Mesenchymal stem cell (in vitro differentiated cells and primary cell): ENCODE measurements at regions not wholly inside any gene's neighbourhood (a gene's known extent, or its start where the extent isn't known, plus 50 kb on each side); places are given as distances from the start of the nearest gene placed in this dataset.
"Not testable (repeated sequence)": the region's sequence is repeated elsewhere in the genome, so short reads cannot be mapped to it uniquely, and the experiment has no call there.

Experiments used
- DNase-seq: peaks from one replicate; pipeline ENCODE4 v3.0.0-alpha.2; 2013
- H2AFZ ChIP-seq: one replicate; pipeline ENCODE4 v1.6.1; 2013; ENCODE audit warnings: low read depth, mild to moderate bottlenecking, control low read depth, inconsistent platforms, low read length, moderate library complexity
- H2AK5ac ChIP-seq: 2 replicates; pipeline ENCODE4 v1.6.1; 2013; ENCODE audit warnings: low read length, moderate library complexity, mild to moderate bottlenecking, inconsistent platforms; ENCODE audit not compliant: severe bottlenecking
- H2BK120ac ChIP-seq: one replicate; pipeline ENCODE4 v1.6.1; 2013; ENCODE audit warnings: low read depth, mild to moderate bottlenecking, inconsistent platforms, low read length, moderate library complexity
- H2BK12ac ChIP-seq, 2 experiments: one replicate each; pipeline ENCODE4 v1.6.1; 2013; ENCODE audit warnings: inconsistent platforms in 2 of 2, low read length in 2 of 2, mild to moderate bottlenecking in 2 of 2, moderate library complexity in 2 of 2, control low read depth in 1 of 2
- H2BK15ac ChIP-seq: one replicate; pipeline ENCODE4 v1.6.1; 2013; ENCODE audit warnings: mild to moderate bottlenecking, low read depth, inconsistent platforms; ENCODE audit not compliant: poor library complexity, severe bottlenecking
- H2BK5ac ChIP-seq: 2 replicates; pipeline ENCODE4 v1.6.1; 2013; ENCODE audit warnings: low read depth, mild to moderate bottlenecking, low read length, control low read depth, inconsistent platforms; ENCODE audit not compliant: poor library complexity, severe bottlenecking
- H3K14ac ChIP-seq, 2 experiments: one replicate each; pipeline ENCODE4 v1.6.1; 2013; ENCODE audit warnings: inconsistent platforms in 2 of 2, low read length in 2 of 2, control low read depth in 1 of 2, mild to moderate bottlenecking in 1 of 2, moderate library complexity in 1 of 2
- H3K18ac ChIP-seq, 2 experiments: one replicate each; pipeline ENCODE4 v1.6.1; 2013; ENCODE audit warnings: inconsistent platforms in 2 of 2, low read length in 2 of 2, control low read depth in 1 of 2, low read depth in 1 of 2, mild to moderate bottlenecking in 1 of 2
- H3K23ac ChIP-seq, 2 experiments: one replicate each; pipeline ENCODE4 v1.6.1; 2013; ENCODE audit warnings: inconsistent platforms in 2 of 2, low read length in 2 of 2, mild to moderate bottlenecking in 2 of 2, moderate library complexity in 2 of 2, control low read depth in 1 of 2
- H3K27ac ChIP-seq: 2 replicates; pipeline ENCODE4 v1.5.1; 2013; ENCODE audit warnings: mild to moderate bottlenecking, moderate library complexity, low read length, control low read depth, inconsistent platforms; ENCODE audit not compliant: poor library complexity, severe bottlenecking
- H3K27me3 ChIP-seq, 2 experiments: 2 replicates each; pipeline versions ENCODE4 v1.6.1 to v1.7.0; 2013; ENCODE audit warnings: low read length in 2 of 2, mild to moderate bottlenecking in 2 of 2, moderate library complexity in 2 of 2, control low read depth in 1 of 2, inconsistent platforms in 1 of 2; ENCODE audit not compliant: control insufficient read depth in 1 of 2, insufficient read depth in 1 of 2
- H3K36me3 ChIP-seq, 2 experiments: 2 replicates each; pipeline versions ENCODE4 v1.6.1 to v1.7.0; 2013; ENCODE audit warnings: low read length in 2 of 2, control low read depth in 1 of 2, inconsistent platforms in 1 of 2, low read depth in 1 of 2, mild to moderate bottlenecking in 1 of 2; ENCODE audit not compliant: insufficient read depth in 2 of 2, control insufficient read depth in 1 of 2
- H3K4ac ChIP-seq, 2 experiments: one replicate each; pipeline ENCODE4 v1.6.1; 2013; ENCODE audit warnings: inconsistent platforms in 2 of 2, low read length in 2 of 2, mild to moderate bottlenecking in 2 of 2, moderate library complexity in 2 of 2, control low read depth in 1 of 2, low read depth in 1 of 2
- H3K4me1 ChIP-seq: 2 replicates; pipeline ENCODE4 v1.6.1; 2013; ENCODE audit warnings: low read depth, low read length, control low read depth; ENCODE audit not compliant: control insufficient read depth, insufficient read depth
- H3K4me2 ChIP-seq: 2 replicates; pipeline ENCODE4 v1.6.1; 2013; ENCODE audit warnings: low read length, mild to moderate bottlenecking, inconsistent platforms; ENCODE audit not compliant: poor library complexity, severe bottlenecking
- H3K4me3 ChIP-seq, 2 experiments: 2 replicates each; pipeline versions ENCODE4 v1.5.1 to v1.7.0; 2013; ENCODE audit warnings: low read length in 2 of 2, mild to moderate bottlenecking in 2 of 2, control low read depth in 1 of 2, low read depth in 1 of 2; ENCODE audit not compliant: insufficient read depth in 1 of 2
- H3K79me1 ChIP-seq: replicated peaks from 2 replicates; pipeline ENCODE4 v1.6.1; 2013; ENCODE audit warnings: mild to moderate bottlenecking, control low read depth, low read length, inconsistent platforms; ENCODE audit not compliant: poor library complexity, severe bottlenecking
- H3K9ac ChIP-seq: 2 replicates; pipeline ENCODE4 v1.7.0; 2013; ENCODE audit warnings: mild to moderate bottlenecking, low read length, moderate library complexity
- H3K9me3 ChIP-seq: 2 replicates; pipeline ENCODE4 v1.7.0; 2013; ENCODE audit warnings: mild to moderate bottlenecking, low read length; ENCODE audit not compliant: control insufficient read depth
- H4K8ac ChIP-seq: one replicate; pipeline ENCODE4 v1.6.1; 2013; ENCODE audit warnings: inconsistent platforms, mild to moderate bottlenecking, low read length, moderate library complexity
- H4K91ac ChIP-seq: one replicate; pipeline ENCODE4 v1.6.1; 2013; ENCODE audit warnings: mild to moderate bottlenecking, low read length, inconsistent platforms
- whole genome bisulfite sequencing: methylation state at CpG from one replicate; pipeline ENCODE4 v1.1.7; 2013; ENCODE audit warnings: mixed read lengths; 5-methylcytosine and 5-hydroxymethylcytosine counted together

- H3K9me3 ChIP-seq, H3K4ac ChIP-seq, H3K36me3 ChIP-seq, H3K18ac ChIP-seq, H2AK5ac ChIP-seq, H3K4me1 ChIP-seq, H4K91ac ChIP-seq, H2BK15ac ChIP-seq, H3K14ac ChIP-seq, H3K27ac ChIP-seq, H2BK12ac ChIP-seq, H3K27me3 ChIP-seq, H4K8ac ChIP-seq, H3K79me1 ChIP-seq, H2BK5ac ChIP-seq, DNase-seq, H3K9ac ChIP-seq, H2AFZ ChIP-seq, H3K4me2 ChIP-seq, H3K4me3 ChIP-seq, H3K23ac ChIP-seq, H2BK120ac ChIP-seq: not testable (repeated sequence)
- 94% methylated on average over 3 of the region's 5 CpGs for WGBS
Measured at GRCh38 chr3:125779918-125780317, 184.6 kb upstream of the OSBPL11 start.

DNA sequence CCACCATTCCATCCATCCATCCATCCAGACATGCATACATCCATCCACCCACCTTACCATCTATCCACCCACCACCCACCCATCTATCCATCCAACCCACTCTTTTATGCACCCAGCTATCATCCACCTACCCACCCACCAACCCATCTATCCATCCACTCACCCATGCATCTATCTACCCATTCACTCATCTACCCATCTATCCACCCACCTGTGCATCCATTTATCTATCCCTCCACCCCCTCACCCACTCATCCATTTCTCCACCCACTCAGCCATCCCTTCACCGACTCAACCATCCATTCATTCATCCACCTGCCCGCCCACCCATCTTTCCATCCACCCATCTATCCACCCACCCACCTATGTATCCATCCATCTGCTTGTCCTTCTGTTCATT lies 186.4 kb upstream of the OSBPL11 start:
- not testable (repeated sequence) for H3K27me3 ChIP-seq, H2BK12ac ChIP-seq, H3K36me3 ChIP-seq, H3K4me3 ChIP-seq, H3K4ac ChIP-seq, H2BK15ac ChIP-seq, H3K14ac ChIP-seq, H3K4me1 ChIP-seq, H3K4me2 ChIP-seq, H3K9ac ChIP-seq, H2BK120ac ChIP-seq, H2BK5ac ChIP-seq, H4K91ac ChIP-seq, DNase-seq, H3K27ac ChIP-seq, H4K8ac ChIP-seq, H3K23ac ChIP-seq, H2AFZ ChIP-seq, H3K79me1 ChIP-seq, H3K9me3 ChIP-seq, H3K18ac ChIP-seq, H2AK5ac ChIP-seq
- 89% methylated on average over 2 of the region's 2 CpGs for WGBS

DNA sequence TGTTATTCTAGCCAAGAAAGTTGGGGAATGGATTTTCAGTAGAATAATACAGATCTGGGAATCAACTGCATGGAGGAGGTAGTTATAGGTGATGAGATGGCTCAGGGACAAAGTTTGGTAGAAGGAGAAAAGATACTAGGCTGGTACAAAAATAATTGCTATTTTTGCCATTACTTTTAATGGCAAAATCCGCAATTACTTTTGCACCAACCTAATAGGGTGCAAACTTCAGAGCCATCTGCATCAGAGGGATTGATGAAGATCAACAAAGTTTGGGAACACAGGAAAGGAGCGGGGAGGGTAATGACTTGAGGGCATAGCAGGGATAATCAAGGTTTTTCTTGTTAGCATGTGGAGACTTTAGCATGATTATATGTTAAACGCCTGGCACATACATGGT lies 178.7 kb upstream of the ROPN1B start:
- not testable (repeated sequence) for H2AFZ ChIP-seq, H3K27ac ChIP-seq, H2BK12ac ChIP-seq, H3K4me2 ChIP-seq, H3K36me3 ChIP-seq, DNase-seq, H3K9me3 ChIP-seq, H2BK120ac ChIP-seq, H3K4me1 ChIP-seq, H2AK5ac ChIP-seq, H4K91ac ChIP-seq, H3K4me3 ChIP-seq, H3K9ac ChIP-seq, H3K79me1 ChIP-seq, H3K14ac ChIP-seq, H2BK15ac ChIP-seq, H3K18ac ChIP-seq, H2BK5ac ChIP-seq, H3K4ac ChIP-seq, H4K8ac ChIP-seq, H3K27me3 ChIP-seq, H3K23ac ChIP-seq
- WGBS = 85% methylated on average over 2 of the region's 3 CpGs

DNA sequence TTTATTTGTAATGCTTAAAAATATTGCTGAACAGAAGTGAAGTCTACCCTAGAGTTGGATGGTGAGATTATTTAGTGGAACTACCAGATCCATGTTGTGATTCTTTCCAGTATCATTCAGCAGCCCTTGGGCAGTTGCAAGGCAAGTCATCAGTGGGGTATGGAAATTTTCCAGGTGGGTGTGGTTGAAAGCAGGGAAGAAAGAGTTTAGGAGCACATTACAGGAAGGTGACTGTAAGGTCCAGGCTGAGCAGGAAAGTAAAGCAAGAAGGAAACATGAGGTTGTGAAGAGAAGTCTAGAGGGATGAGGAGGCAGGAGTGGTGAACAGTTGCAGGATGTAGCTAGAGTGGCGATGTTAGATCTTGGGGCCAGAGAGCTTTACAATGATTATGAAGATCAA lies 178.0 kb upstream of the ROPN1B start:
- not testable (repeated sequence) for H3K36me3 ChIP-seq, H3K4me2 ChIP-seq, H2BK120ac ChIP-seq, H4K91ac ChIP-seq, H3K27ac ChIP-seq, H3K18ac ChIP-seq, H3K14ac ChIP-seq, H3K4me1 ChIP-seq, H2BK5ac ChIP-seq, H2BK12ac ChIP-seq, DNase-seq, H3K79me1 ChIP-seq, H3K9ac ChIP-seq, H2AFZ ChIP-seq, H3K9me3 ChIP-seq, H3K27me3 ChIP-seq, H3K23ac ChIP-seq, H2AK5ac ChIP-seq, H2BK15ac ChIP-seq, H4K8ac ChIP-seq, H3K4me3 ChIP-seq, H3K4ac ChIP-seq
- 100% methylated on average over 1 of the region's 1 CpG for WGBS
